ENCODE measurements at regions not wholly inside any gene's neighbourhood (a gene's known extent, or its start where the extent isn't known, plus 50 kb on each side); places are given as distances from the start of the nearest gene placed in this dataset.
A peak's percentile ranks its signal among the peaks of the same experiment; 100 is the strongest.
"Not testable (repeated sequence)": the region's sequence is repeated elsewhere in the genome, so short reads cannot be mapped to it uniquely, and the experiment has no call there.

- POLR2A ChIA-PET, result no interaction called here
- no peak overlapping the region for H3K27ac Mint-ChIP-seq
- DNase-seq (no peak), ATAC-seq (no peak)
- H3K9me3 Mint-ChIP-seq, result peaks cover 4 to 65% (median 14%) of the 10 kb centered on the region in 11 donors
- Histone ChIP-seq H3K4me3 (ENCODE audit: low read length) (no peak overlapping the region), H3K27me3 (ENCODE audit: control insufficient read depth in 2 of 2, insufficient read depth in 2 of 2, low read length in 2 of 2) (no peaks in the 10 kb centered on the region), H3K4me1 (ENCODE audit: control insufficient read depth in 2 of 2, insufficient read depth in 2 of 2, low read length in 2 of 2) (no peaks in the 10 kb centered on the region), H3K27ac (ENCODE audit: low read depth, low read length) (no peak overlapping the region), H3K36me3 (ENCODE audit: control insufficient read depth in 2 of 3, insufficient read depth in 3 of 3, low read length in 3 of 3) (no peaks in the 10 kb centered on the region), H3K9me3 (ENCODE audit: control insufficient read depth in 2 of 3, low read length in 3 of 3) (peaks cover 0 to 5% (median 0%) of the 10 kb centered on the region in 3 experiments)
- no peaks in the 10 kb centered on the region for H3K27me3 Mint-ChIP-seq
- no peak overlapping the region for H3K4me3 Mint-ChIP-seq
- intact Hi-C loops (cut with micrococcal nuclease), result no loop called here
- H3K4me1 Mint-ChIP-seq, result no peaks in the 10 kb centered on the region
- H3K36me3 Mint-ChIP-seq, result no peaks in the 10 kb centered on the region
- CTCF ChIA-PET, result no interaction called here
Observed at GRCh38 chr14:83006121-83006670, 1472.5 kb upstream of the SEL1L start.

- H3K27ac Mint-ChIP-seq, CTCF ChIA-PET: not testable (repeated sequence)
Observed at GRCh38 chr14:83007052-83007451, 1473.4 kb upstream of the SEL1L start.

GRCh38 chr14:83007641-83008225 is 1474.1 kb upstream of the SEL1L start:
- no peaks in the 10 kb centered on the region for H3K27me3 ChIP-seq (ENCODE audit: control insufficient read depth in 2 of 2, insufficient read depth in 2 of 2, low read length in 2 of 2)
- H3K4me1 Mint-ChIP-seq, result no peaks in the 10 kb centered on the region
- no peak overlapping the region for H3K27ac Mint-ChIP-seq
- POLR2A ChIA-PET, result no interaction called here
- peaks cover 0 to 5% (median 0%) of the 10 kb centered on the region in 3 experiments for H3K9me3 ChIP-seq (ENCODE audit: control insufficient read depth in 2 of 3, low read length in 3 of 3)
- H3K4me3 Mint-ChIP-seq, result no peak overlapping the region
- peaks cover 6 to 58% (median 17%) of the 10 kb centered on the region in 11 donors for H3K9me3 Mint-ChIP-seq
- H3K27ac ChIP-seq (ENCODE audit: low read depth, low read length), result no peak overlapping the region
- CTCF ChIA-PET, result no interaction called here
- no peaks in the 10 kb centered on the region for H3K4me1 ChIP-seq (ENCODE audit: control insufficient read depth in 2 of 2, insufficient read depth in 2 of 2, low read length in 2 of 2)
- H3K27me3 Mint-ChIP-seq, result no peaks in the 10 kb centered on the region
- intact Hi-C loops (cut with micrococcal nuclease), result no loop called here
- H3K36me3 ChIP-seq (ENCODE audit: control insufficient read depth in 2 of 3, insufficient read depth in 3 of 3, low read length in 3 of 3), result no peaks in the 10 kb centered on the region
- ATAC-seq (no peak), DNase-seq (no peak)
- no peak overlapping the region for H3K4me3 ChIP-seq (ENCODE audit: low read length)
- no peaks in the 10 kb centered on the region for H3K36me3 Mint-ChIP-seq

More at GRCh38 chr14:83007052-83007451, 1473.4 kb upstream of the SEL1L start:
- intact Hi-C loops (cut with micrococcal nuclease); H3K4me3 ChIP-seq (ENCODE audit: low read length); ATAC-seq; DNase-seq; H3K4me1 ChIP-seq (ENCODE audit: control insufficient read depth in 2 of 2, insufficient read depth in 2 of 2, low read length in 2 of 2); H3K36me3 ChIP-seq (ENCODE audit: control insufficient read depth in 2 of 3, insufficient read depth in 3 of 3, low read length in 3 of 3); H3K36me3 Mint-ChIP-seq; POLR2A ChIA-PET; H3K27me3 ChIP-seq (ENCODE audit: control insufficient read depth in 2 of 2, insufficient read depth in 2 of 2, low read length in 2 of 2); H3K27ac ChIP-seq (ENCODE audit: low read depth, low read length); H3K4me1 Mint-ChIP-seq; H3K27me3 Mint-ChIP-seq; H3K9me3 ChIP-seq (ENCODE audit: control insufficient read depth in 2 of 3, low read length in 3 of 3); H3K4me3 Mint-ChIP-seq: not testable (repeated sequence)
- H3K9me3 Mint-ChIP-seq, result peaks cover 6 to 65% (median 17%) of the 10 kb centered on the region in 11 donors

GRCh38 chr14:83017296-83017695 is 1483.6 kb upstream of the SEL1L start:
- peak overlapping the region in 1 of 9 donors; percentile 0 for H3K27ac Mint-ChIP-seq
- CTCF ChIA-PET, result no interaction called here

GRCh38 chr14:83019744-83020414 is 1486.2 kb upstream of the SEL1L start:
- Mint-ChIP-seq H3K27ac (no peak overlapping the region), H3K9me3 (peaks cover 4 to 35% (median 12%) of the 10 kb centered on the region in 11 donors), H3K4me3 (no peak overlapping the region), H3K36me3 (no peaks in the 10 kb centered on the region), H3K4me1 (no peaks in the 10 kb centered on the region), H3K27me3 (no peaks in the 10 kb centered on the region)
- H3K27me3 ChIP-seq (ENCODE audit: control insufficient read depth in 2 of 2, insufficient read depth in 2 of 2, low read length in 2 of 2), result no peaks in the 10 kb centered on the region
- intact Hi-C loops (cut with micrococcal nuclease), result no loop called here
- H3K36me3 ChIP-seq (ENCODE audit: control insufficient read depth in 2 of 3, insufficient read depth in 3 of 3, low read length in 3 of 3), result no peaks in the 10 kb centered on the region
- ChIA-PET CTCF (no interaction called here), POLR2A (no interaction called here)
- no peak for ATAC-seq
- H3K4me1 ChIP-seq (ENCODE audit: control insufficient read depth in 2 of 2, insufficient read depth in 2 of 2, low read length in 2 of 2), result no peaks in the 10 kb centered on the region
- no peak overlapping the region for H3K27ac ChIP-seq (ENCODE audit: low read depth, low read length)
- no peak for DNase-seq
- H3K9me3 ChIP-seq (ENCODE audit: control insufficient read depth in 2 of 3, low read length in 3 of 3), result no peaks in the 10 kb centered on the region
- no peak overlapping the region for H3K4me3 ChIP-seq (ENCODE audit: low read length)

More at GRCh38 chr14:83017296-83017695, 1483.6 kb upstream of the SEL1L start:
- Histone ChIP-seq H3K9me3 (ENCODE audit: control insufficient read depth in 2 of 3, low read length in 3 of 3) (no peaks in the 10 kb centered on the region), H3K4me3 (ENCODE audit: low read length) (no peak overlapping the region), H3K27me3 (ENCODE audit: control insufficient read depth in 2 of 2, insufficient read depth in 2 of 2, low read length in 2 of 2) (no peaks in the 10 kb centered on the region), H3K36me3 (ENCODE audit: control insufficient read depth in 2 of 3, insufficient read depth in 3 of 3, low read length in 3 of 3) (no peaks in the 10 kb centered on the region), H3K27ac (ENCODE audit: low read depth, low read length) (no peak overlapping the region), H3K4me1 (ENCODE audit: control insufficient read depth in 2 of 2, insufficient read depth in 2 of 2, low read length in 2 of 2) (no peaks in the 10 kb centered on the region)
- Mint-ChIP-seq H3K9me3 (peaks cover 5 to 28% (median 11%) of the 10 kb centered on the region in 11 donors), H3K27me3 (no peaks in the 10 kb centered on the region), H3K4me1 (no peaks in the 10 kb centered on the region), H3K36me3 (no peaks in the 10 kb centered on the region), H3K4me3 (no peak overlapping the region)
- no peak for ATAC-seq
- POLR2A ChIA-PET, result no interaction called here
- no peak for DNase-seq
- intact Hi-C loops (cut with micrococcal nuclease), result no loop called here

GRCh38 chr14:83021323-83021722 is 1487.7 kb upstream of the SEL1L start:
- intact Hi-C loops (cut with micrococcal nuclease), result no loop called here
- Histone ChIP-seq H3K27me3 (ENCODE audit: control insufficient read depth in 2 of 2, insufficient read depth in 2 of 2, low read length in 2 of 2) (no peaks in the 10 kb centered on the region), H3K4me1 (ENCODE audit: control insufficient read depth in 2 of 2, insufficient read depth in 2 of 2, low read length in 2 of 2) (no peaks in the 10 kb centered on the region), H3K9me3 (ENCODE audit: control insufficient read depth in 2 of 3, low read length in 3 of 3) (no peaks in the 10 kb centered on the region), H3K36me3 (ENCODE audit: control insufficient read depth in 2 of 3, insufficient read depth in 3 of 3, low read length in 3 of 3) (no peaks in the 10 kb centered on the region), H3K4me3 (ENCODE audit: low read length) (no peak overlapping the region), H3K27ac (ENCODE audit: low read depth, low read length) (no peak overlapping the region)
- H3K27ac Mint-ChIP-seq, result no peak overlapping the region
- ChIA-PET POLR2A (no interaction called here), CTCF (no interaction called here)
- ATAC-seq (no peak), DNase-seq (no peak)
- no peaks in the 10 kb centered on the region for H3K4me1 Mint-ChIP-seq
- H3K4me3 Mint-ChIP-seq, result no peak overlapping the region
- no peaks in the 10 kb centered on the region for H3K27me3 Mint-ChIP-seq
- H3K9me3 Mint-ChIP-seq, result peaks cover 5 to 47% (median 15%) of the 10 kb centered on the region in 11 donors
- no peaks in the 10 kb centered on the region for H3K36me3 Mint-ChIP-seq

GRCh38 chr14:83023369-83023768 is 1489.7 kb upstream of the SEL1L start:
- H3K27ac ChIP-seq (ENCODE audit: low read depth, low read length), result no peak overlapping the region
- Mint-ChIP-seq H3K4me1 (no peaks in the 10 kb centered on the region), H3K27me3 (no peaks in the 10 kb centered on the region), H3K36me3 (no peaks in the 10 kb centered on the region), H3K27ac (no peak overlapping the region), H3K9me3 (peaks cover 2 to 47% (median 12%) of the 10 kb centered on the region in 11 donors), H3K4me3 (no peak overlapping the region)
- no peaks in the 10 kb centered on the region for H3K36me3 ChIP-seq (ENCODE audit: control insufficient read depth in 2 of 3, insufficient read depth in 3 of 3, low read length in 3 of 3)
- H3K27me3 ChIP-seq (ENCODE audit: control insufficient read depth in 2 of 2, insufficient read depth in 2 of 2, low read length in 2 of 2), result no peaks in the 10 kb centered on the region
- DNase-seq, result no peak
- intact Hi-C loops (cut with micrococcal nuclease), result no loop called here
- CTCF ChIA-PET, result no interaction called here
- no peak overlapping the region for H3K4me3 ChIP-seq (ENCODE audit: low read length)
- no peak for ATAC-seq
- H3K4me1 ChIP-seq (ENCODE audit: control insufficient read depth in 2 of 2, insufficient read depth in 2 of 2, low read length in 2 of 2), result no peaks in the 10 kb centered on the region
- POLR2A ChIA-PET, result no interaction called here
- H3K9me3 ChIP-seq (ENCODE audit: control insufficient read depth in 2 of 3, low read length in 3 of 3), result no peaks in the 10 kb centered on the region

All from naive thymus-derived CD4-positive, alpha-beta T cell (primary cell).